ENCODE measurements at regions not wholly inside any gene's neighbourhood (a gene's known extent, or its start where the extent isn't known, plus 50 kb on each side); places are given as distances from the start of the nearest gene placed in this dataset.
"Not testable (repeated sequence)": the region's sequence is repeated elsewhere in the genome, so short reads cannot be mapped to it uniquely, and the experiment has no call there.

- no peak for DNase-seq (ENCODE audit: low read depth in 2 of 2)
- TF ChIP-seq, protein P1, sequence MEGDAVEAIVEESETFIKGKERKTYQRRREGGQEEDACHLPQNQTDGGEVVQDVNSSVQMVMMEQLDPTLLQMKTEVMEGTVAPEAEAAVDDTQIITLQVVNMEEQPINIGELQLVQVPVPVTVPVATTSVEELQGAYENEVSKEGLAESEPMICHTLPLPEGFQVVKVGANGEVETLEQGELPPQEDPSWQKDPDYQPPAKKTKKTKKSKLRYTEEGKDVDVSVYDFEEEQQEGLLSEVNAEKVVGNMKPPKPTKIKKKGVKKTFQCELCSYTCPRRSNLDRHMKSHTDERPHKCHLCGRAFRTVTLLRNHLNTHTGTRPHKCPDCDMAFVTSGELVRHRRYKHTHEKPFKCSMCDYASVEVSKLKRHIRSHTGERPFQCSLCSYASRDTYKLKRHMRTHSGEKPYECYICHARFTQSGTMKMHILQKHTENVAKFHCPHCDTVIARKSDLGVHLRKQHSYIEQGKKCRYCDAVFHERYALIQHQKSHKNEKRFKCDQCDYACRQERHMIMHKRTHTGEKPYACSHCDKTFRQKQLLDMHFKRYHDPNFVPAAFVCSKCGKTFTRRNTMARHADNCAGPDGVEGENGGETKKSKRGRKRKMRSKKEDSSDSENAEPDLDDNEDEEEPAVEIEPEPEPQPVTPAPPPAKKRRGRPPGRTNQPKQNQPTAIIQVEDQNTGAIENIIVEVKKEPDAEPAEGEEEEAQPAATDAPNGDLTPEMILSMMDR (IDR thresholded peaks at IDR 0.05; ENCODE audit: low read depth, low read length) = no peak
- no peak overlapping the region for H3K4me3 ChIP-seq (replicated peaks in 1 of 2; ENCODE audit: low read depth in 2 of 2, low read length in 2 of 2)
These were observed 64.4 kb upstream of the CFAP126 start for GRCh38 chr1:161432091-161432490.

DNA sequence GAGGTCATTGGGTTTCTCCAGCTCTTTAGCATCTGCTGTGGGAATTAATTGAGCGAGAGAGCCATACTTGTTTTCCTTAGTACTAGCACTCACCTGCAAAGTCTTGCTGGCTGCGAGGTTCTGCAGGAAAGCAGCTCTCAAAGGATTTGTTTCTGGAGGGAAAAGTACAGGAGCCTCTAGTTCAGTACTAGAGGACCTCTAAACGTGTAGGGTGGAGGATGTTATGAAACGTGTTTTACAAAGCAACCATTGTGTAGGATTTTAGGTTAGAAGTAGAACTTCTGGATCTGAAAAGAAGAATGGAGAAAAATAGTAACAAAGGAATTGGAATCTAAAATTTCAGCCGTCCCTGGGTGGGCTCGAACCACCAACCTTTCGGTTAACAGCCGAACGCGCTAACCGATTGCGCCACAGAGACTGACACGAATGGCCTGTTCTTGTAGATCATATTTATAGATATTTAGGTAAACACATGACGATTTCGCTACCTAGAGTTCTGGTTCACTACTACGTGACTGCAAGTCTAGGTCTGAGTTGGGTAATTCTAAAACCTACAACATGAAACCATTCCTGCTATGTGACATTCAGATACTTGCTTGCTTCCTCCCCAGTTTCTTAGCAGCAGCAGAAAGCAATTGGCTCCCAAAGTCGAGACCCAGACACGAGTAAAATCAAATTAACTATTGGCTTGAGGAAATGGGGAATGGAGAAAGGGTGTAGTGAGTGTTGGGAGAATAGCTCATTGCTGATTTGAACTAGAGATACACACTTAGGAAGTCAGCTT lies 60.2 kb upstream of the CFAP126 start:
- TF ChIP-seq, protein P1 (IDR thresholded peaks at IDR 0.05; ENCODE audit: low read depth, low read length) = no peak
- peak; percentile 52 to 83 for DNase-seq (ENCODE audit: low read depth in 2 of 2)
- H3K4me3 ChIP-seq (replicated peaks in 1 of 2; ENCODE audit: low read depth in 2 of 2, low read length in 2 of 2) = peak overlapping the region in 1 of 2 donors; percentile 14

DNA sequence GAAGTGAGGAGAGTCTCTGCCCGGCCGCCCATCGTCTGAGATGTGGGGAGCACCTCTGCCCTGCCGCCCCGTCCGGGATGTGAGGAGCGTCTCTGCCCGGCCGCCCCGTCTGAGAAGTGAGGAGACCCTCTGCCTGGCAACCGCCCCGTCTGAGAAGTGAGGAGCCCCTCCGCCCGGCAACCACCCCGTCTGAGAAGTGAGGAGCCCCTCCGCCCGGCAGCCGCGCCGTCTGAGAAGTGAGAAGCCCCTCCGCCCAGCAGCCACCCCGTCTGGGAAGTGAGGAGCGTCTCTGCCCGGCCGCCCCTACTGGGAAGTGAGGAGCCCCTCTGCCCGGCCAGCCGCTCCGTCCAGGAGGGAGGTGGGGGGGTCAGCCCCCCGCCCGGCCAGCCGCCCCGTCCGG lies 55.2 kb upstream of the CFAP126 start:
- H3K4me3 ChIP-seq (replicated peaks in 1 of 2; ENCODE audit: low read depth in 2 of 2, low read length in 2 of 2); DNase-seq (ENCODE audit: low read depth in 2 of 2): not testable (repeated sequence)

GRCh38 chr1:161421456-161421855 lies 53.8 kb upstream of the CFAP126 start:
- DNase-seq (ENCODE audit: low read depth in 2 of 2) = no peak
- TF ChIP-seq, protein P1 (IDR thresholded peaks at IDR 0.05; ENCODE audit: low read depth, low read length) = no peak
- H3K4me3 ChIP-seq (replicated peaks in 1 of 2; ENCODE audit: low read depth in 2 of 2, low read length in 2 of 2) = no peak overlapping the region

DNA sequence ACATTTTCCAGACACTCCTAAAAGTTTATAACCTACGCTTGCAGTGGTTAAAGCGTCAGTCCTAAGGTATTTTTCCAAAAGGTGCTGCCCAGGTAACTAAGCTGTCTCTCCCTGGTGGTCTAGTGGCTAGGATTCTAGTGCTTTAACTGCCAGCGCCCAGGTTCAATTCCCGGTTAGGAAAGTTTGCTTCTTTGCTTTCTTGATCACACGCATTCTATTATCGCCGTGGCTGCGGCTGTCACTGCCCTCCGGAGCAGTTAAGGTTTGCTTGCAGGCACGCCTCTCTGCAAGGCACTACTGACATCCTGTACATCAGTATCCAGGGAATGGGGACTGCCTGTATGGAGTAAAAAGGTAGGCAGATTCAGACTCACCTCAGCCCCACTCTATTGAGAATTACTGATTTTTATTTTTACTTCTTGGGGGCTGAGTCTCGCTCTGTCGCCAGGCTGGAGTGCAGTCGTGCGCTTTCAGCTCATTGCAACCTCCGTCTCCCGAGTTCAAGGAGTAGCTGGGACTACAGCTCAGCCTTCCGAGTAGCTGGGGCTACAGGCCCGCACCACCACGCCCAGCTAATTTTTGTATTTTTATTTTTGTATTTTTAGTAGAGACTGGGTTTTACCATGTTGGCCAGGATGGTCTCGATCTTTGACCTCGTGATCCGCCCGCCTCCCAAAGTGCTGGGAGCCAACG lies 53.2 kb upstream of the CFAP126 start:
- no peak for DNase-seq (ENCODE audit: low read depth in 2 of 2)
- TF ChIP-seq, protein P1 (IDR thresholded peaks at IDR 0.05; ENCODE audit: low read depth, low read length) = no peak
- no peak overlapping the region for H3K4me3 ChIP-seq (replicated peaks in 1 of 2; ENCODE audit: low read depth in 2 of 2, low read length in 2 of 2)

GRCh38 chr1:161417536-161417935 lies 49.9 kb upstream of the CFAP126 start:
- not testable (repeated sequence) for H3K4me3 ChIP-seq (replicated peaks in 1 of 2; ENCODE audit: low read depth in 2 of 2, low read length in 2 of 2); DNase-seq (ENCODE audit: low read depth in 2 of 2)

Measured in cardiac fibroblast (primary cell).